Activated CD4-positive, alpha-beta T cell treated with anti-CD3 and anti-CD28 coated beads for 36 hours (primary cell): ENCODE measurements at regions not wholly inside any gene's neighbourhood (a gene's known extent, or its start where the extent isn't known, plus 50 kb on each side); places are given as distances from the start of the nearest gene placed in this dataset.
"Not testable (repeated sequence)": the region's sequence is repeated elsewhere in the genome, so short reads cannot be mapped to it uniquely, and the experiment has no call there.

Experiments used
- ATAC-seq: fragments of 200-7000 bp; cut with Tn5 transposase; one replicate; pipeline ENCODE4 v1.10.0; 2021; ENCODE audit warnings: mild to moderate bottlenecking, moderate library complexity
- CTCF ChIA-PET: fragments of 350-600 bp; sonication (Branson Sonifier 250); formaldehyde crosslinking; loops from one replicate; lab custom pipeline; 2021; ENCODE audit warnings: antibody characterized with exemption; lab: Charles Lee
- POLR2A ChIA-PET: fragments of 350-600 bp; sonication (Branson Sonifier 250); formaldehyde crosslinking; loops from one replicate; lab custom pipeline; 2021; ENCODE audit warnings: antibody characterized with exemption, inconsistent platforms; lab: Charles Lee
- DNase-seq: peaks from one replicate; pipeline ENCODE4 v3.0.0-alpha.2; 2020
- H3K27ac Mint-ChIP-seq: one replicate; pipeline ENCODE4 v1.8.0; 2021; ENCODE audit warnings: mixed read lengths
- H3K27me3 Mint-ChIP-seq: one replicate; pipeline ENCODE4 v1.8.0; 2021; ENCODE audit warnings: mixed read lengths
- H3K36me3 Mint-ChIP-seq: one replicate; pipeline ENCODE4 v1.8.0; 2021; ENCODE audit warnings: low read depth, mixed read lengths
- H3K4me1 Mint-ChIP-seq: one replicate; pipeline ENCODE4 v1.8.0; 2021; ENCODE audit warnings: mixed read lengths
- H3K4me3 Mint-ChIP-seq: one replicate; pipeline ENCODE4 v1.8.0; 2021; ENCODE audit warnings: mild to moderate bottlenecking, moderate library complexity, mixed read lengths
- H3K9me3 Mint-ChIP-seq: one replicate; pipeline ENCODE4 v1.8.0; 2021; ENCODE audit warnings: low read depth, mixed read lengths
- intact Hi-C, 2 experiments: fragments of 100-400 bp; cut with DNase I in 1 of 2; cut with micrococcal nuclease in 1 of 2; formaldehyde crosslinking; loops; one replicate each; pipeline versions ENCODE4 v1.14.2 to v1.15.1; 2022 to 2024; cut with DNase I, micrococcal nuclease

DNA sequence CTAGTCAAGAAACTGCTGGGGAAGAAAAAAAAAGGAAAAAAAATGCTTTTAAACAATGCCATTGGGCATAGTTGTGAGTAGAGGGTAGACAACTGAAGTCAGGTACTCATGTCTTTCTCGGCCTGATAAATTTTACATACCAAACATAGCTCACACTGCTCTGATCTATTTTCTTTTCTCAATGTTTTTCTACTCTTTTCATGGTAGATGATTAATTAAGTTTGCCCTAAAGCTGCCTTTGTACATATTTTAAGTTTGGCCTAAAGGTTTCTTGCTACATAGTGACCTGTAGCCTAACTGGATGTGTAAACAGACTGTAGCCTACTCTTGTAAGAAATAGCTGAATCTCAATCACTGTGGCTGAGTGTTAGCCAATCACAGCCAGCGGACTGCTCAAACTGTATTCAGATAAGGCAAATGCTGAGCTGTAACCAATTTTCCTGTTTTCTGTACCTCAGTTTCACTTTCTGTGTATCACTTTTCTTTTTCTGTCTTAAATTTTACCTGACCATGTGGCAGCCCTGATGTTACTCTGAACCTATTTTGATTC is 121.0 kb downstream of the PCDH10 start:
- Mint-ChIP-seq H3K4me1 (no peaks in the 10 kb centered on the region), H3K9me3 (no peaks in the 10 kb centered on the region), H3K27me3 (no peaks in the 10 kb centered on the region), H3K36me3 (no peaks in the 10 kb centered on the region), H3K27ac (no peak overlapping the region), H3K4me3 (no peak overlapping the region)
- intact Hi-C loops = no loop called here
- POLR2A ChIA-PET = no interaction called here
- no peak for DNase-seq
- CTCF ChIA-PET = interaction anchor here (0.6 kb wide), 1 partner anchor 115 kb away, joined by 3 read pairs; no protein-coding TSS in a partner anchor
- no peak for ATAC-seq

DNA sequence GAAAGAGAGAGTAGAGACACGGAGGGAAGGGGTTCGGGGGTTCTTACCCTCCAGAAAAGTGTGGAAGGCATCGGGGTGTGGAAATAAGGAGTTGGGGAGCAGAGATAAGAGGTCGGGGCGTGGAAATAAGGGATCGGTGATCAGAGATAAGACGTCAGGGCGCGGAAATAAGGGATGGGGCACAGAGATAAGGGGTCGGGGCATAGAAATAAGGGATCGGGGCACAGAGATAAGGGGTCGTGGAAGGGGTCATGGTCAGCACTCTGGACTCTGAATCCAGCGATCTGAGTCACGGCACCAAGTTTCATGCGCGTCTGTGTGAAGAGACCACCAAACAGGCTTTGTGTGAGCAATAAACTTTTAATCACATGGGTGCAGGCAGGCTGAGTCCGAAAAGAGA is 119.1 kb downstream of the PCDH10 start:
- no peak for ATAC-seq
- no peaks in the 10 kb centered on the region for H3K9me3 Mint-ChIP-seq
- H3K27me3 Mint-ChIP-seq = no peaks in the 10 kb centered on the region
- DNase-seq = no peak
- no peak overlapping the region for H3K27ac Mint-ChIP-seq
- POLR2A ChIA-PET = no interaction called here
- intact Hi-C loops = no loop called here
- H3K4me3 Mint-ChIP-seq = no peak overlapping the region
- no peaks in the 10 kb centered on the region for H3K36me3 Mint-ChIP-seq
- H3K4me1 Mint-ChIP-seq = no peaks in the 10 kb centered on the region
- CTCF ChIA-PET = no interaction called here

DNA sequence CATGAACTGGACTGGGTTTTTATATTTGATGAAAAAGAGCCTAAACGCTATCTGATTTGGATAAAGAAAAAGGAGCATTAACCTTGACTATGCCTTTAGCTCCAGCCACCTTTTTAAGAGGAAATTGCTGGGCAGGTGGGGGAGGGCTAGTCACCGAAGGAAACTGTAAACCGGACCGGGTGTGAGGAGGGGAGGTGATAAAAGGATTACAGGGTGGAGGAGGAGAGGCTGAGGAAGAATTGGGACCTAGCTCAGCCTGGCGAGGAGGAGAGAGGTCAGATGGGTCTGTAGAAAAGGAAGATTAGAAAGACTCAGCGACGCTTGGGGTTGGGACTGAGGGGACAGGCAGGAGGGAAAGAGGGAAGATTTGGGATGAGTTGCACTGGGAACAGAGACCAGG is 118.4 kb downstream of the PCDH10 start:
- intact Hi-C loops, POLR2A ChIA-PET, CTCF ChIA-PET, H3K36me3 Mint-ChIP-seq, H3K9me3 Mint-ChIP-seq, H3K27ac Mint-ChIP-seq, ATAC-seq, H3K4me1 Mint-ChIP-seq, H3K4me3 Mint-ChIP-seq, H3K27me3 Mint-ChIP-seq, DNase-seq: not testable (repeated sequence)

DNA sequence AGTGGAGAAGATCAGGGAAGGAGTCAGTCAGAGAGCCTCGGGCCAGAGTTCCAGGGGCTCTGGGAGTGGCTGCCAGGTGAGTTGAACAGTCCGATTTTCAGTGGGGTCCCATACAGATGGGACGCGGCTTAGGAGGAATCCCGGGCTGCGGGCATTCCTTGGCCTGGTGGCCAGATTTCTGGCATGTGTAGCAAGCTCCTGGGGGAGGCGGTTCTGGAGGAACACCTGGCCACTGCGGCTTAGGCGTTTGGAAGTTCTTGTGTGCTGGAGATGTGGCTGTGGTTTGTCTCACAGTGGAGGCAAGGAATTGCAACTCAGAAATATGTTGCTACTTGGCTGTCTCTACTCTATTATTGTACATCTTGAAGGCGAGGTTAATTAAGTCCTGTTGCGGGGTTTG is 117.9 kb downstream of the PCDH10 start:
- H3K4me1 Mint-ChIP-seq, intact Hi-C loops, H3K9me3 Mint-ChIP-seq, CTCF ChIA-PET, POLR2A ChIA-PET, H3K4me3 Mint-ChIP-seq, H3K36me3 Mint-ChIP-seq, DNase-seq, H3K27ac Mint-ChIP-seq, ATAC-seq, H3K27me3 Mint-ChIP-seq: not testable (repeated sequence)

DNA sequence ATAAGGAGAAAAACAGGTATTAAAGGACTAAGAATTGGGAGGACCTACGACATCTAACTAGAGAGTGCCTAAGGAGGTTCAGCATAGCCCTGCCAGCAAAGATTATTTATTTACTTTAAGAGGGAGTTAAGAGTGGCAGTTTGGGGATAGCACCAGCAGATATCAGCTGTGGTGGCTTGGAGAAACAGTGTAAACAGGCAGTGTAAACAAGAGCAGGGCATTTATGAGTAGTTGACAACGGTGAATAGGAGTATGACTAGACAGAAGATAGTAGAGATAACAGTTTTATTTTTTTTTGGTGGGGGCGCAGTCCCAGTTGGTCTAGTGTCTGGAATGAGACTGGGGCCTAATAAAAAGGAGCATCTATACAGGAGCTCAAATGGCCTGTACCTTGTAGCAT is 115.2 kb downstream of the PCDH10 start:
- ATAC-seq, H3K4me1 Mint-ChIP-seq, CTCF ChIA-PET, H3K27me3 Mint-ChIP-seq, DNase-seq, POLR2A ChIA-PET, H3K36me3 Mint-ChIP-seq, H3K27ac Mint-ChIP-seq, H3K4me3 Mint-ChIP-seq, H3K9me3 Mint-ChIP-seq, intact Hi-C loops: not testable (repeated sequence)

DNA sequence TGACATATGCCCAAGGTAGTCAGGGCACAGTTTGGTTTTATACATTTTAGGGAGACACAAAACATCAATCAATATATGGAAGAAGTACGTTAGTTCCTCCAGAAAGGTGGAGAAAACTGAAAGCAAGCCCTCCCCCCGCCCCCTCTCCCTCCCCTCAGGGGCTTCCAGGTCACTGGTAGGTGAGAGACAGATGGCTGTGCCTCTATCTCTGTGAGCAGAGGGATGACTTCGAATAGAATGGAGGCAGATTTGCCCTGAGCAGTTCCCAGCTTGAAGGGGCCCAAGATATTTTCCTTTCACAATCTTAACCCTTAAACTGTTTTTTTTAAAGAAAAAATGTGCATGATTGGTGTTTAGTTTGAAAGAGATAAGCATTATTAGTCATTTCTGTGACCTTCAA is 114.0 kb downstream of the PCDH10 start:
- POLR2A ChIA-PET = no interaction called here
- Mint-ChIP-seq H3K36me3 (no peaks in the 10 kb centered on the region), H3K9me3 (no peaks in the 10 kb centered on the region), H3K4me3 (no peak overlapping the region), H3K27me3 (no peaks in the 10 kb centered on the region), H3K4me1 (no peaks in the 10 kb centered on the region), H3K27ac (no peak overlapping the region)
- ATAC-seq (no peak), DNase-seq (no peak)
- CTCF ChIA-PET = no interaction called here
- intact Hi-C loops = no loop called here

DNA sequence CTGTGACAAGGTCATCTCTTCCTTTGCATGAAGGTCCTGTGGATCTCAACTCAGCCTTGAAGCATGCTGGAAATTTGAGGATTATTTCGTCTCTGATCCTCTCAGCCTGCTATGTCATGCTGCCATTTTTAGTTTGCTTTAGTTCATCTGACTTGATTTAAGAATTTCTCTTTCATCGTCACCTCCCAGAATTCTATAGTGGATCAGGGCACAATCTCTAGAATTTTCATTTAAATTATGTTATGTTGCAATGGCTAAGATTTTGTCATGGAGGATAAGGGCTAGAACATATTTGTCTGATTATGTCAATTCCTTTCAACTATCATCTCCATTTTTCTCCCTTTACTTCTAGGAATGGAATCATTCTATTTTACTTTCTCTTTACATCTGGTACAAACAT is 98.8 kb downstream of the PCDH10 start:
- ATAC-seq (no peak), DNase-seq (no peak)
- POLR2A ChIA-PET = no interaction called here
- Mint-ChIP-seq H3K27ac (no peak overlapping the region), H3K9me3 (peaks cover 2% of the 10 kb centered on the region), H3K36me3 (no peaks in the 10 kb centered on the region), H3K27me3 (no peaks in the 10 kb centered on the region), H3K4me1 (no peaks in the 10 kb centered on the region), H3K4me3 (no peak overlapping the region)
- CTCF ChIA-PET = no interaction called here
- intact Hi-C loops = no loop called here

DNA sequence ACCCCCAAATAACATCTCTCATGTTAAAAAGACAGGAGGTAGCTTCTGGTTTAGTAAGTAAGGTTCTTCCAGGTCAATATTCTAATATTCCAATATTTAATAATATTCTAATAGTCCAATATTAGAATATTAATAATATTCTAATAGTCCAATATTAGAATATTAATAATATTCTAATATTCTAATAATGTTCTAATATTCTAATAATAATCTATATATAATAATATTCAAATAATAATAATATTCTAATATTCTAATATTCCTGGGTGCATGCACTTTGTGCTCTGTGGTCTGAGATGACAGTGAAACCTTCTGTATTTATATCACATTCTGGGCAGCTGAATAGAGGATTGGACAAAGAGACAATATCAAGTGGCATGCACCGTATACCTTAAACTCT is 96.1 kb downstream of the PCDH10 start:
- Mint-ChIP-seq H3K9me3 (no peaks in the 10 kb centered on the region), H3K27ac (no peak overlapping the region), H3K36me3 (no peaks in the 10 kb centered on the region), H3K27me3 (no peaks in the 10 kb centered on the region), H3K4me3 (no peak overlapping the region), H3K4me1 (no peaks in the 10 kb centered on the region)
- DNase-seq = no peak
- ChIA-PET POLR2A (no interaction called here), CTCF (no interaction called here)
- ATAC-seq = no peak
- intact Hi-C loops = no loop called here
